Gastroesophageal sphincter (tissue), 4 donors: ENCODE measurements at regions not wholly inside any gene's neighbourhood (a gene's known extent, or its start where the extent isn't known, plus 50 kb on each side); places are given as distances from the start of the nearest gene placed in this dataset.

Experiments
- ATAC-seq: fragments of 150-250 bp; one replicate; pipeline ENCODE4 v1.9.1; 2016; ENCODE audit warnings: mild to moderate bottlenecking, moderate library complexity
- H3K27ac ChIP-seq, 4 donors: fragments of 200-600 bp; sonication (generic) in 3 of 4; 1 replicate in 3 of 4; 2 replicates in 1 of 4; pipeline ENCODE4 v1.5.1; 2016 to 2019
- H3K27me3 ChIP-seq: fragments of 200-600 bp; sonication (generic); one replicate; pipeline ENCODE4 v1.5.1; 2019
- H3K36me3 ChIP-seq, 2 donors: fragments of 200-600 bp; sonication (generic); one replicate each; pipeline ENCODE4 v1.5.1; 2019; ENCODE audit warnings: control low read depth in 1 of 2
- H3K4me1 ChIP-seq, 3 donors: fragments of 200-600 bp; sonication (generic); 1 replicate in 2 of 3; 2 replicates in 1 of 3; pipeline ENCODE4 v1.5.1; 2016 to 2019; ENCODE audit warnings: control low read depth in 2 of 3
- H3K4me3 ChIP-seq, 2 donors: fragments of 200-600 bp; sonication (generic); one replicate each; pipeline ENCODE4 v1.5.1; 2019; ENCODE audit warnings: mild to moderate bottlenecking in 1 of 2, moderate library complexity in 1 of 2
- H3K9me3 ChIP-seq, 3 donors: fragments of 200-600 bp; sonication (generic); one replicate each; pipeline ENCODE4 v1.5.1; 2017 to 2019; ENCODE audit warnings: control low read depth in 2 of 3
- EP300 ChIP-seq: sonication (generic); formaldehyde crosslinking; IDR thresholded peaks from one replicate; pipeline ENCODE4 v1.6.1; 2017; ENCODE audit warnings: antibody characterized with exemption, mild to moderate bottlenecking
- POLR2A ChIP-seq, 2 donors: fragments of 450-650 bp; IDR thresholded peaks; one replicate each; pipeline ENCODE4 v1.6.1; 2017; ENCODE audit warnings: antibody characterized with exemption in 2 of 2, mild to moderate bottlenecking in 2 of 2, moderate library complexity in 1 of 2
- POLR2AphosphoS5 ChIP-seq: sonication (generic); formaldehyde crosslinking; IDR thresholded peaks from one replicate; pipeline ENCODE4 v1.6.1; 2017; ENCODE audit warnings: antibody characterized with exemption
- WGBS, 2 donors: methylation state at CpG; one replicate each; pipeline ENCODE4 v1.1.5; 2018; ENCODE audit warnings: low coverage in 1 of 2; 5-methylcytosine and 5-hydroxymethylcytosine counted together
- TF ChIP-seq, protein P1 (sequence below), 4 experiments: fragments of 200-600 bp in 2 of 4; fragments of 450-650 bp in 2 of 4; sonication (generic) in 1 of 4; IDR thresholded peaks; one replicate each; pipeline ENCODE4 v1.5.1; 2017 to 2019; ENCODE audit warnings: antibody characterized with exemption in 4 of 4, mild to moderate bottlenecking in 2 of 4, moderate library complexity in 2 of 4

- ATAC-seq = no peak
- H3K36me3 ChIP-seq = no peaks in the 10 kb centered on the region
- peaks cover 0 to 19% (median 0%) of the 10 kb centered on the region in 3 donors for H3K4me1 ChIP-seq
- H3K27ac ChIP-seq = no peak overlapping the region
- no peaks in the 10 kb centered on the region for H3K27me3 ChIP-seq
- TF ChIP-seq POLR2AphosphoS5 (no peak), POLR2A (IDR thresholded peaks at IDR 0.05) (no peak), EP300 (no peak)
- TF ChIP-seq, protein P1, sequence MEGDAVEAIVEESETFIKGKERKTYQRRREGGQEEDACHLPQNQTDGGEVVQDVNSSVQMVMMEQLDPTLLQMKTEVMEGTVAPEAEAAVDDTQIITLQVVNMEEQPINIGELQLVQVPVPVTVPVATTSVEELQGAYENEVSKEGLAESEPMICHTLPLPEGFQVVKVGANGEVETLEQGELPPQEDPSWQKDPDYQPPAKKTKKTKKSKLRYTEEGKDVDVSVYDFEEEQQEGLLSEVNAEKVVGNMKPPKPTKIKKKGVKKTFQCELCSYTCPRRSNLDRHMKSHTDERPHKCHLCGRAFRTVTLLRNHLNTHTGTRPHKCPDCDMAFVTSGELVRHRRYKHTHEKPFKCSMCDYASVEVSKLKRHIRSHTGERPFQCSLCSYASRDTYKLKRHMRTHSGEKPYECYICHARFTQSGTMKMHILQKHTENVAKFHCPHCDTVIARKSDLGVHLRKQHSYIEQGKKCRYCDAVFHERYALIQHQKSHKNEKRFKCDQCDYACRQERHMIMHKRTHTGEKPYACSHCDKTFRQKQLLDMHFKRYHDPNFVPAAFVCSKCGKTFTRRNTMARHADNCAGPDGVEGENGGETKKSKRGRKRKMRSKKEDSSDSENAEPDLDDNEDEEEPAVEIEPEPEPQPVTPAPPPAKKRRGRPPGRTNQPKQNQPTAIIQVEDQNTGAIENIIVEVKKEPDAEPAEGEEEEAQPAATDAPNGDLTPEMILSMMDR (IDR thresholded peaks at IDR 0.05) = no peak
- no peak overlapping the region for H3K4me3 ChIP-seq
- no peaks in the 10 kb centered on the region for H3K9me3 ChIP-seq
- WGBS, 2 donors = 61% methylated on average over 6 of the region's 7 CpGs; no CpG with 5 or more reads in 1 of the 2 donors
Observed at GRCh38 chr2:205860885-205861284, 178.6 kb downstream of the NRP2 start.

GRCh38 chr2:205860181-205860580 lies 177.9 kb downstream of the NRP2 start:
- WGBS, 2 donors = 82 to 100% methylated on average over 2 to 9 of the region's 9 CpGs
- no peaks in the 10 kb centered on the region for H3K9me3 ChIP-seq
- no peaks in the 10 kb centered on the region for H3K36me3 ChIP-seq
- TF ChIP-seq, protein P1 (IDR thresholded peaks at IDR 0.05) = no peak
- no peak for TF ChIP-seq EP300
- no peak for TF ChIP-seq POLR2AphosphoS5
- TF ChIP-seq POLR2A (IDR thresholded peaks at IDR 0.05) = no peak
- no peaks in the 10 kb centered on the region for H3K27me3 ChIP-seq
- H3K4me1 ChIP-seq = peaks cover 0 to 15% (median 0%) of the 10 kb centered on the region in 3 donors
- no peak overlapping the region for H3K4me3 ChIP-seq
- ATAC-seq = no peak
- H3K27ac ChIP-seq = no peak overlapping the region

DNA sequence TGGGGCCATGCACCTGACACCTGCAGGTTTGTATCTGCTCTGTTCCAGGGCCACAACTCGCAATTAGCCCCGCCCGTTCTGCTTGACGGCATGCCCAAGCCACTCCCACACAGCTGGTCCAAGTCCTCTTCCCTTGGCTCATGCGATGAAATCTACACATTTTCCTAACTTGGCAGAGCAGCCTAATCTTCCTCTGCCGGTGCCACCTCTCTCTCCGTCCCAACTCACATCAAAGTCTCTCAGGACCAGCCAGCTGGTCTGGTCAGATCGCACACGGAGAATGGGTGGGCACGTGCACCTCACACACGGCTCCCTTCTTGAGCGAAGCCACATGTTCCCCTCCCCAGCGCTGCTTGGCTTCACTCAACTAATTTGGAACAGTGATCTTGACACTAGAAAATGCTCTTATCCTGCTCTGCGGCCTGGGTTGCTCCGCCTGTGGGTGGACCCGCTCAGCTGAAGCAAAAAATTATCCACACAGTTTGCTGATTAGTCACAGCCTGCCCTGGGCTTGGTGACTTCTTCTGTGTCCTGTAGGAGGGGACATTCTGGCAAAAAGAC lies 176.7 kb downstream of the NRP2 start:
- Histone ChIP-seq H3K9me3 (no peaks in the 10 kb centered on the region), H3K27me3 (no peaks in the 10 kb centered on the region), H3K27ac (peak overlapping the region in 1 of 4 donors; percentile 48), H3K4me1 (peaks cover 0 to 15% (median 0%) of the 10 kb centered on the region in 3 donors), H3K4me3 (no peak overlapping the region), H3K36me3 (no peaks in the 10 kb centered on the region)
- TF ChIP-seq POLR2AphosphoS5 (peak; percentile 15), EP300 (no peak)
- WGBS, 2 donors = 39 to 53% methylated on average over 5 to 12 of the region's 16 CpGs
- peak; percentile 62 for ATAC-seq

DNA sequence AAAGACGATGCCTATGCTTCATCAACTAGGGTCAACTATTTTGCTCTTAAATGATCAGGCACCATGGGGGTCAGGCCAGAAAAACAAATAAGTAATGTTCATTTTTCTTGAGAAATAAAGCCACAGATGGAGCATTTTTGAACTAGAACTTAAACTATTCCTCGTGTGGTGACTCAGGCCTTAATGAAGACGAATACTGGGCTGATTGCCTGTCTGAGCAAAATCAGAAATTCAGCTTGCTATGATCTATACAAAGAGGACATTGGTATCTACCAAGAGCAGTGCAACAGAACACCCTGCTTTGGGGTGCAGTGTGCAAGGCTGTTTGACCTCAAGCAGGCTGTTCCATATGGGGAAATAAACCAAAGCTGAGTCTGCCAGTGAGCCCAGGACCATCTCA lies 176.0 kb downstream of the NRP2 start:
- no peak for ATAC-seq
- peaks cover 0 to 15% (median 0%) of the 10 kb centered on the region in 3 donors for H3K4me1 ChIP-seq
- H3K27ac ChIP-seq = peak overlapping the region in 1 of 4 donors; percentile 48
- no peak for TF ChIP-seq POLR2A (IDR thresholded peaks at IDR 0.05)
- no peak for TF ChIP-seq POLR2AphosphoS5
- TF ChIP-seq EP300 = no peak
- TF ChIP-seq, protein P1 (IDR thresholded peaks at IDR 0.05) = no peak
- no peaks in the 10 kb centered on the region for H3K36me3 ChIP-seq
- 52 to 78% methylated on average over 2 to 3 of the region's 3 CpGs for WGBS, 2 donors
- H3K9me3 ChIP-seq = no peaks in the 10 kb centered on the region
- H3K27me3 ChIP-seq = no peaks in the 10 kb centered on the region
- no peak overlapping the region for H3K4me3 ChIP-seq

- H3K4me3 ChIP-seq = no peak overlapping the region
- H3K4me1 ChIP-seq = peaks cover 0 to 15% (median 0%) of the 10 kb centered on the region in 3 donors
- no peaks in the 10 kb centered on the region for H3K27me3 ChIP-seq
- ATAC-seq = no peak
- H3K9me3 ChIP-seq = no peaks in the 10 kb centered on the region
- no peak overlapping the region for H3K27ac ChIP-seq
- TF ChIP-seq EP300 (no peak), POLR2A (IDR thresholded peaks at IDR 0.05) (no peak), POLR2AphosphoS5 (no peak)
- TF ChIP-seq, protein P1 (IDR thresholded peaks at IDR 0.05) = no peak
- H3K36me3 ChIP-seq = no peaks in the 10 kb centered on the region
- 91 to 96% methylated on average over 7 to 9 of the region's 13 CpGs for WGBS, 2 donors
Observed at GRCh38 chr2:205857520-205858237, 175.4 kb downstream of the NRP2 start.
